Adrenal gland (tissue), 9 donors: ENCODE measurements at regions not wholly inside any gene's neighbourhood (a gene's known extent, or its start where the extent isn't known, plus 50 kb on each side); places are given as distances from the start of the nearest gene placed in this dataset.

Experiments used
- DNase-seq, 7 donors: peaks; one replicate each; pipeline ENCODE4 v3.0.0-alpha.2; 2019 to 2020
- H3K27ac ChIP-seq, 5 donors: fragments of 200-600 bp; sonication (generic) in 4 of 5; 1 replicate in 3 of 5; 2 replicates in 2 of 5; pipeline versions ENCODE4 v1.5.1 to v1.8.0; 2016 to 2020; ENCODE audit warnings: mild to moderate bottlenecking in 1 of 5
- H3K27me3 ChIP-seq: fragments of 200-600 bp; 2 replicates; pipeline ENCODE4 v1.8.0; 2021
- H3K36me3 ChIP-seq, 2 donors: fragments of 200-600 bp; replicated peaks in 1 of 2; 1 replicate in 1 of 2; 2 replicates in 1 of 2; pipeline versions ENCODE4 v1.5.1 to v1.8.0; 2018 to 2022
- H3K4me1 ChIP-seq, 2 donors: fragments of 200-600 bp; replicated peaks in 1 of 2; 1 replicate in 1 of 2; 2 replicates in 1 of 2; pipeline versions ENCODE4 v1.5.1 to v1.8.0; 2018 to 2021
- H3K4me3 ChIP-seq, 4 donors: fragments of 200-600 bp; sonication (generic) in 3 of 4; one replicate each; pipeline ENCODE4 v1.5.1; 2016 to 2018
- H3K9me3 ChIP-seq, 3 donors: fragments of 200-600 bp; sonication (generic) in 1 of 3; replicated peaks in 1 of 3; 1 replicate in 2 of 3; 2 replicates in 1 of 3; pipeline versions ENCODE4 v1.5.1 to v1.8.0; 2016 to 2021
- CTCF ChIP-seq, 6 experiments: fragments of 450-650 bp in 4 of 6; fragments of 200-600 bp in 2 of 6; sonication (generic) in 1 of 6; IDR thresholded peaks; 1 replicate in 5 of 6; 2 replicates in 1 of 6; pipeline versions ENCODE4 v1.5.1 to v1.8.0; 2016 to 2021; ENCODE audit warnings: antibody characterized with exemption in 6 of 6, mild to moderate bottlenecking in 2 of 6, moderate library complexity in 1 of 6
- POLR2A ChIP-seq, 2 donors: fragments of 450-650 bp; IDR thresholded peaks; one replicate each; pipeline ENCODE4 v1.6.1; 2017; ENCODE audit warnings: antibody characterized with exemption in 2 of 2, mild to moderate bottlenecking in 2 of 2, moderate library complexity in 1 of 2
- WGBS, 4 donors: extraction: QIAGEN DNeasy Blood & Tissue Kit in 2 of 4; methylation state at CpG; one replicate each; pipeline versions ENCODE4 v1.1.5 to v1.1.7; 2013 to 2017; 5-methylcytosine and 5-hydroxymethylcytosine counted together
- intact Hi-C, 2 donors: fragments of 100-400 bp; cut with DNase I; formaldehyde crosslinking; loops; one replicate each; pipeline versions ENCODE4 v1.14.1 to v1.15.0; 2022 to 2023
- donor health status: healthy with polysubstance abuse.
- donor health status: Bipolar disorder and iron deficiency.
- donor health status: DM: yes; HTN: yes; CAD: no.
- donor health status: DM: no; HTN: no; CAD: no.
- donor health status: DM: no; HTN: no; CAD: no.

- H3K27ac ChIP-seq, result no peak overlapping the region
- DNase-seq, result no peak
- no peaks in the 10 kb centered on the region for H3K27me3 ChIP-seq
- H3K9me3 ChIP-seq, result no peaks in the 10 kb centered on the region
- no peak for TF ChIP-seq POLR2A (IDR thresholded peaks at IDR 0.05)
- no peak for TF ChIP-seq CTCF (IDR thresholded peaks at IDR 0.05)
- intact Hi-C loops, result loop anchor here (5.0 to 10.0 kb wide), 4 partner anchors 625 to 817 kb away; partner anchors contain the start of gene LMO4 (in 2 of the 2)
- no peaks in the 10 kb centered on the region for H3K4me1 ChIP-seq
- H3K4me3 ChIP-seq, result no peak overlapping the region
- H3K36me3 ChIP-seq, result no peaks in the 10 kb centered on the region
- 58 to 78% (median 63%) methylated on average over 3 of the region's 3 CpGs for WGBS, 4 donors
Measured at GRCh38 chr1:87949711-87950110, 621.0 kb downstream of the LMO4 start.

GRCh38 chr1:87950369-87950768, 621.7 kb downstream of the LMO4 start:
- no peaks in the 10 kb centered on the region for H3K36me3 ChIP-seq
- WGBS, 4 donors, result 56 to 70% (median 65%) methylated on average over 3 of the region's 3 CpGs

GRCh38 chr1:87951409-87951808, 622.7 kb downstream of the LMO4 start:
- H3K4me3 ChIP-seq, result no peak overlapping the region
- no peaks in the 10 kb centered on the region for H3K9me3 ChIP-seq
- no peaks in the 10 kb centered on the region for H3K27me3 ChIP-seq
- H3K4me1 ChIP-seq, result no peaks in the 10 kb centered on the region
- no peak for DNase-seq
- no peaks in the 10 kb centered on the region for H3K36me3 ChIP-seq
- TF ChIP-seq POLR2A (IDR thresholded peaks at IDR 0.05) (no peak), CTCF (IDR thresholded peaks at IDR 0.05) (no peak)
- intact Hi-C loops, result loop anchor here (5.0 to 10.0 kb wide), 3 partner anchors 627 to 819 kb away; partner anchors contain the start of gene LMO4 (in 2 of the 2)
- 62 to 70% (median 67%) methylated on average over 2 of the region's 2 CpGs for WGBS, 4 donors
- H3K27ac ChIP-seq, result no peak overlapping the region

More at GRCh38 chr1:87950369-87950768, 621.7 kb downstream of the LMO4 start:
- TF ChIP-seq CTCF (IDR thresholded peaks at IDR 0.05) (no peak), POLR2A (IDR thresholded peaks at IDR 0.05) (no peak)
- intact Hi-C loops, result loop anchor here (5.0 to 10.0 kb wide), 3 partner anchors 626 to 818 kb away; partner anchors contain the start of gene LMO4 (in 2 of the 2)
- no peak overlapping the region for H3K27ac ChIP-seq
- no peaks in the 10 kb centered on the region for H3K27me3 ChIP-seq
- no peak overlapping the region for H3K4me3 ChIP-seq
- no peak for DNase-seq
- H3K9me3 ChIP-seq, result no peaks in the 10 kb centered on the region
- no peaks in the 10 kb centered on the region for H3K4me1 ChIP-seq

- no peak for DNase-seq
- H3K36me3 ChIP-seq, result no peaks in the 10 kb centered on the region
- no peaks in the 10 kb centered on the region for H3K27me3 ChIP-seq
- intact Hi-C loops, result loop anchor here (5.0 to 10.0 kb wide), 3 partner anchors 627 to 820 kb away; partner anchors contain the start of gene LMO4 (in 2 of the 2)
- 37 to 44% (median 40%) methylated on average over 4 of the region's 4 CpGs for WGBS, 4 donors
- H3K4me3 ChIP-seq, result no peak overlapping the region
- TF ChIP-seq POLR2A (IDR thresholded peaks at IDR 0.05) (no peak), CTCF (IDR thresholded peaks at IDR 0.05) (no peak)
- H3K4me1 ChIP-seq, result no peaks in the 10 kb centered on the region
- H3K27ac ChIP-seq, result no peak overlapping the region
- H3K9me3 ChIP-seq, result no peaks in the 10 kb centered on the region
Measured at GRCh38 chr1:87951852-87952251, 623.2 kb downstream of the LMO4 start.
